ENCODE measurements at regions not wholly inside any gene's neighbourhood (a gene's known extent, or its start where the extent isn't known, plus 50 kb on each side); places are given as distances from the start of the nearest gene placed in this dataset.

GRCh38 chr1:229834230-229834629 lies 208.2 kb downstream of the URB2 start:
- H3K4me3 ChIP-seq (ENCODE audit: low read depth, low read length): no peak overlapping the region
- TF ChIP-seq, protein P1, sequence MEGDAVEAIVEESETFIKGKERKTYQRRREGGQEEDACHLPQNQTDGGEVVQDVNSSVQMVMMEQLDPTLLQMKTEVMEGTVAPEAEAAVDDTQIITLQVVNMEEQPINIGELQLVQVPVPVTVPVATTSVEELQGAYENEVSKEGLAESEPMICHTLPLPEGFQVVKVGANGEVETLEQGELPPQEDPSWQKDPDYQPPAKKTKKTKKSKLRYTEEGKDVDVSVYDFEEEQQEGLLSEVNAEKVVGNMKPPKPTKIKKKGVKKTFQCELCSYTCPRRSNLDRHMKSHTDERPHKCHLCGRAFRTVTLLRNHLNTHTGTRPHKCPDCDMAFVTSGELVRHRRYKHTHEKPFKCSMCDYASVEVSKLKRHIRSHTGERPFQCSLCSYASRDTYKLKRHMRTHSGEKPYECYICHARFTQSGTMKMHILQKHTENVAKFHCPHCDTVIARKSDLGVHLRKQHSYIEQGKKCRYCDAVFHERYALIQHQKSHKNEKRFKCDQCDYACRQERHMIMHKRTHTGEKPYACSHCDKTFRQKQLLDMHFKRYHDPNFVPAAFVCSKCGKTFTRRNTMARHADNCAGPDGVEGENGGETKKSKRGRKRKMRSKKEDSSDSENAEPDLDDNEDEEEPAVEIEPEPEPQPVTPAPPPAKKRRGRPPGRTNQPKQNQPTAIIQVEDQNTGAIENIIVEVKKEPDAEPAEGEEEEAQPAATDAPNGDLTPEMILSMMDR (IDR thresholded peaks at IDR 0.05; ENCODE audit: low read depth, low read length): no peak

- no peak overlapping the region for H3K4me3 ChIP-seq (ENCODE audit: low read depth, low read length)
- TF ChIP-seq, protein P1 (IDR thresholded peaks at IDR 0.05; ENCODE audit: low read depth, low read length): no peak
Measured at GRCh38 chr1:229835226-229835625, 209.2 kb downstream of the URB2 start.

DNA sequence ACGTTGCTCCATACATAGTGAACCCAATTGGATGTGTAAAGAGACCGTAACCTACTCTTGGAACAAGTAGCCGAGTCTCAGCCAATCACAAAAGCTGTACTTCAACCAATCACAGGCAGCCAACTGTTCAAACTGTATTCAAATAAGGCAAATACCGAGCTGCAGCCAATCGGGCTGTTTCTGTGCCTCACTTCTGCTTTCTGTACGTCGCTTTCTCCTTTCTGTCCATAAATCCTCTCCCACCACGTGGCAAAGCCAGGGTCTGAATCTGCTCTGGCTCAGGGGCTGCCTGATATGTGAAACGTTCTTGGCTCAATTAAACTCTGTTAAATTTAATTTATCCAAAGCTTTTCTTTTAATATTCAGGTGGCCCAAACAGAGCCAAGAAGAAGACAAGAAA lies 210.3 kb downstream of the URB2 start:
- H3K4me3 ChIP-seq (ENCODE audit: low read depth, low read length): no peak overlapping the region
- TF ChIP-seq, protein P1 (IDR thresholded peaks at IDR 0.05; ENCODE audit: low read depth, low read length): no peak

- no peak overlapping the region for H3K4me3 ChIP-seq (ENCODE audit: low read depth, low read length)
- TF ChIP-seq, protein P1 (IDR thresholded peaks at IDR 0.05; ENCODE audit: low read depth, low read length): no peak
Measured at GRCh38 chr1:229838204-229838603, 212.2 kb downstream of the URB2 start.

DNA sequence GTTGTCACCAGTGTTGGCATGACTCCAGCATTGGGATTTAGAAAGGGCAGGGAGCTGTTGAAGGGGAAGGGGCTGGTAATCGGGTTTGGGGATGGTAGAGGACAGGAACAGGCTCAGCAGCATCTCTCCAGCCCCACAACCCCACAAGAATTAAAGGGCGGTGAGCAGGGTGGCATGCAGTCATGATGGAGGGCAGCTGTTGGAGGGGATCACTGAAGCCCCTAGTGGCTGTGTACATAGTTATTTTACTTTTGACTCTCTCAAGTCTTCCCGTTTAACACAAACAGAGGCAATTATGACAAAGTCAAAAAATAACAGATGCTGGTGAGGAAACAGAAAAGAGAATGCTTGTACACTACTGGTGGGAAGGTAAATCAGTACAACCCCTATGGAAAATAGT lies 213.8 kb downstream of the URB2 start:
- no peak overlapping the region for H3K4me3 ChIP-seq (ENCODE audit: low read depth, low read length)
- TF ChIP-seq, protein P1 (IDR thresholded peaks at IDR 0.05; ENCODE audit: low read depth, low read length): no peak

DNA sequence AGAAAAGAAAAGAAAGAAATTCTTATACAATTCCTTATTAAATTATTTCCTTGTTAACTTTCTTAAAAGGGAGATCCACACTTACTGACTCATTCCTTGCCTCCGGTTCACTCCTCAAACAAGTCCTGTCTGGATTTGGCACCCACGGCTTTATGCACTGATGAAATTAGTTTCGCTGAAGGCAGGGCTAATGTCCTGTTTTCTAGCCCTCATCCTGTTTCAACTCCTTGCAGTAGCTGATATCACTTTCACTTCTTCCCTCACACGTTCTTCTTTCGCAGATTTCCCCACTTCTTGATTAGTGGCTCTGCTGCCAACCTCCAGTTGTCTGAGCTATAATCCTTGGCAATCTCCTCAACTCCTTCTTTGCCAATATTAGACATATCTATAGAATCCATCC lies 215.2 kb downstream of the URB2 start:
- H3K4me3 ChIP-seq (ENCODE audit: low read depth, low read length): no peak overlapping the region
- TF ChIP-seq, protein P1 (IDR thresholded peaks at IDR 0.05; ENCODE audit: low read depth, low read length): no peak

DNA sequence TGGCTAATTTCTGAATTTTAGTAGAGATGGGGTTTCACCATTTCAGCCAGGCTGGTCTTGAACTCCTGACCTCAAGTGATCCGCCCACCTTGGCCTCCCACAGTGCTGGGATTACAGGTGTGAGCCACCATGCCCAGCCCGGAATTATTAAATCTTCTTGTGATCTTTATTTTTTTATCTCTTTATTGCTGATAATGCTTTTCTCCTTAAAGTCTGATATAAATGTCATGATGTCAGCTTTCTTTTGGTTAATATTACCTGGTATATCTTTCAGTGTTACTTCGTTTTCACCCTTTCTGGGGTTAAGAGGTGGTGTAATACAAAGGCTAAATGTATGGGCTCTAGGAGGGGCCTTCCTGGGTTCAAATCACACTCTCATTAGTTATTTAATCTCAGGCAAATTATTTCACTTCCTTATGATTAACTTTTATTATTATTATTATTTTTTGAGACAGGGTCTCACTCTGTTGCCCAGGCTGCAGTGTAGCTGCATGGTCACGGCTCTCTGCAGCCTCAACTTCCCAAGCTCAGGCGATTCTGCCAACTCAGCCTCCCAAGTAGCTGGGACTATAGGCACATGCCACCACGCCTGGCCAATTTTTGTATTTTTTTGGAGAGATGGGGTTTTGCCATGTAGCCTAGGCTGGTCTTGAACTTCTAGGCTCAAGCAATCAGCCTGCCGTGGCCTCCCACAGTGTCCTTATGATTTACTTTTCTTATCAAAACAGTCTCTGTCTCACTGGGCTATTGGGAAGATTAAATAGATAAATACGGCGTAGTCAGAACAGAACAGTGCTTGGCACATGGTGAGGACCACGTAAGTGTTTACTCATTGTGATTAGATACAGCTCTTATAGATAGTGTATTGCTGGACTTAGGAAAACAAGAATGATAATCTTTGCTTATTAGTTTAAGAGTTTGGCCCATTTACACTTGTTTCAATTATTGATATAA lies 216.5 kb downstream of the URB2 start:
- H3K4me3 ChIP-seq (ENCODE audit: low read depth, low read length): no peak overlapping the region
- TF ChIP-seq, protein P1 (IDR thresholded peaks at IDR 0.05; ENCODE audit: low read depth, low read length): no peak

Measured in WI38 (cell line).